WI38 (cell line): ENCODE measurements at regions not wholly inside any gene's neighbourhood (a gene's known extent, or its start where the extent isn't known, plus 50 kb on each side); places are given as distances from the start of the nearest gene placed in this dataset.

Source experiments
- H3K4me3 ChIP-seq: 2 replicates; pipeline ENCODE4 v1.5.1; 2011; ENCODE audit warnings: low read depth, mild to moderate bottlenecking, control low read depth, low read length
- CTCF ChIP-seq: IDR thresholded peaks from 2 replicates; pipeline ENCODE4 v1.5.1; 2012; ENCODE audit warnings: low read depth, mild to moderate bottlenecking, control low read depth, low read length

GRCh38 chr10:131669838-131670237 lies 231.0 kb upstream of the PPP2R2D start:
- no peak for TF ChIP-seq CTCF
- no peak overlapping the region for H3K4me3 ChIP-seq

- TF ChIP-seq CTCF, result no peak
- H3K4me3 ChIP-seq, result no peak overlapping the region
Measured at GRCh38 chr10:131670341-131670740, 230.5 kb upstream of the PPP2R2D start.

- no peak for TF ChIP-seq CTCF
- H3K4me3 ChIP-seq, result no peak overlapping the region
Measured at GRCh38 chr10:131673396-131673795, 227.4 kb upstream of the PPP2R2D start.

- TF ChIP-seq CTCF, result no peak
Measured at GRCh38 chr10:131674130-131674529, 226.7 kb upstream of the PPP2R2D start.

GRCh38 chr10:131675104-131675503 lies 225.7 kb upstream of the PPP2R2D start:
- no peak for TF ChIP-seq CTCF
- H3K4me3 ChIP-seq, result no peak overlapping the region

More at GRCh38 chr10:131674130-131674529, 226.7 kb upstream of the PPP2R2D start:
- H3K4me3 ChIP-seq, result no peak overlapping the region

- TF ChIP-seq CTCF, result no peak
- no peak overlapping the region for H3K4me3 ChIP-seq
Measured at GRCh38 chr10:131676046-131676799, 224.6 kb upstream of the PPP2R2D start.

- no peak overlapping the region for H3K4me3 ChIP-seq
Measured at GRCh38 chr10:131676800-131677421, 223.9 kb upstream of the PPP2R2D start.

More at GRCh38 chr10:131676800-131677421, 223.9 kb upstream of the PPP2R2D start:
- TF ChIP-seq CTCF, result no peak
